CD14-positive monocyte (primary cell): ENCODE measurements at regions not wholly inside any gene's neighbourhood (a gene's known extent, or its start where the extent isn't known, plus 50 kb on each side); places are given as distances from the start of the nearest gene placed in this dataset.

Experiments used
- DNase-seq, 3 donors: peaks; one replicate each; pipeline ENCODE4 v3.0.0-alpha.2; 2011 to 2022
- H2AFZ ChIP-seq: 2 replicates; pipeline ENCODE4 v1.6.0; 2012; ENCODE audit warnings: mild to moderate bottlenecking, low read depth, low read length, inconsistent platforms; ENCODE audit not compliant: insufficient read depth, poor library complexity, severe bottlenecking
- H3K27ac ChIP-seq, 2 donors: 1 replicate in 1 of 2; 2 replicates in 1 of 2; pipeline ENCODE4 v1.5.1; 2012 to 2013; ENCODE audit warnings: low read length in 2 of 2, control low read depth in 1 of 2, inconsistent platforms in 1 of 2, low read depth in 1 of 2, mild to moderate bottlenecking in 1 of 2
- H3K27me3 ChIP-seq, 2 donors: one replicate each; pipeline versions ENCODE4 v1.6.0 to v1.6.1; 2011 to 2013; ENCODE audit warnings: low read length in 2 of 2; ENCODE audit not compliant: control insufficient read depth in 2 of 2, insufficient read depth in 2 of 2
- H3K36me3 ChIP-seq, 2 donors: replicated peaks in 1 of 2; 1 replicate in 1 of 2; 2 replicates in 1 of 2; pipeline versions ENCODE4 v1.5.1 to v1.6.1; 2012 to 2013; ENCODE audit warnings: low read length in 2 of 2, control low read depth in 1 of 2, inconsistent platforms in 1 of 2, mild to moderate bottlenecking in 1 of 2; ENCODE audit not compliant: insufficient read depth in 2 of 2, control insufficient read depth in 1 of 2
- H3K4me1 ChIP-seq, 2 donors: 1 replicate in 1 of 2; 2 replicates in 1 of 2; pipeline versions ENCODE4 v1.5.1 to v1.6.1; 2012 to 2013; ENCODE audit warnings: low read length in 2 of 2, control low read depth in 1 of 2, inconsistent platforms in 1 of 2, mild to moderate bottlenecking in 1 of 2, moderate library complexity in 1 of 2; ENCODE audit not compliant: insufficient read depth in 2 of 2, control insufficient read depth in 1 of 2
- H3K4me2 ChIP-seq: replicated peaks from 2 replicates; pipeline ENCODE3; 2012; ENCODE audit warnings: low read length, moderate library complexity, mild to moderate bottlenecking; ENCODE audit not compliant: poor library complexity, severe bottlenecking; ENCODE audit errors: extremely low read depth
- H3K4me3 ChIP-seq, 3 experiments: fragments of 200-600 bp in 1 of 3; sonication (generic) in 1 of 3; replicated peaks in 1 of 3; 1 replicate in 2 of 3; 2 replicates in 1 of 3; pipeline ENCODE4 v1.5.1; 2011 to 2013; ENCODE audit warnings: low read length in 3 of 3, mild to moderate bottlenecking in 3 of 3, control low read depth in 2 of 3, low read depth in 2 of 3, inconsistent platforms in 1 of 3, moderate library complexity in 1 of 3
- H3K79me2 ChIP-seq: 2 replicates; pipeline ENCODE4 v1.6.0; 2012; ENCODE audit warnings: mild to moderate bottlenecking, control low read depth, inconsistent platforms, low read length, moderate library complexity; ENCODE audit not compliant: insufficient read depth
- H3K9ac ChIP-seq: 2 replicates; pipeline ENCODE4 v1.6.0; 2017; ENCODE audit warnings: low read length, mild to moderate bottlenecking; ENCODE audit not compliant: insufficient read depth, poor library complexity, severe bottlenecking
- H3K9me3 ChIP-seq, 2 donors: replicated peaks in 1 of 2; 1 replicate in 1 of 2; 2 replicates in 1 of 2; pipeline versions ENCODE4 v1.5.1 to v1.6.1; 2012 to 2013; ENCODE audit warnings: low read length in 2 of 2, control low read depth in 1 of 2; ENCODE audit not compliant: control insufficient read depth in 1 of 2, insufficient read depth in 1 of 2
- H4K20me1 ChIP-seq: 2 replicates; pipeline ENCODE4 v1.6.0; 2012; ENCODE audit warnings: mild to moderate bottlenecking, low read length, control low read depth, moderate library complexity; ENCODE audit not compliant: insufficient read depth
- H3K27ac Mint-ChIP-seq, 7 donors: one replicate each; pipeline ENCODE4 v1.8.0; 2020; ENCODE audit warnings: mild to moderate bottlenecking in 7 of 7, mixed read lengths in 7 of 7, moderate library complexity in 6 of 7, inconsistent platforms in 2 of 7
- H3K27me3 Mint-ChIP-seq, 3 donors: one replicate each; pipeline ENCODE4 v1.8.0; 2021 to 2022; ENCODE audit warnings: low read depth in 3 of 3, mild to moderate bottlenecking in 3 of 3, mixed read lengths in 3 of 3, moderate library complexity in 3 of 3, inconsistent platforms in 1 of 3
- H3K36me3 Mint-ChIP-seq, 2 donors: one replicate each; pipeline ENCODE4 v1.8.0; 2020; ENCODE audit warnings: mixed read lengths in 2 of 2, inconsistent platforms in 1 of 2, mild to moderate bottlenecking in 1 of 2
- H3K4me1 Mint-ChIP-seq: one replicate; pipeline ENCODE4 v1.8.0; 2020; ENCODE audit warnings: mild to moderate bottlenecking, mixed read lengths
- H3K4me3 Mint-ChIP-seq, 2 donors: one replicate each; pipeline ENCODE4 v1.8.0; 2020; ENCODE audit warnings: mild to moderate bottlenecking in 2 of 2, mixed read lengths in 2 of 2, moderate library complexity in 1 of 2
- H3K9me3 Mint-ChIP-seq, 7 donors: one replicate each; pipeline ENCODE4 v1.8.0; 2020 to 2022; ENCODE audit warnings: mixed read lengths in 7 of 7, mild to moderate bottlenecking in 6 of 7, moderate library complexity in 6 of 7, inconsistent platforms in 2 of 7
- CTCF ChIP-seq: fragments of 200-600 bp; IDR thresholded peaks from one replicate; pipeline ENCODE4 v1.8.0; 2022; ENCODE audit warnings: antibody characterized with exemption, mild to moderate bottlenecking
- whole genome bisulfite sequencing: methylation state at CpG from one replicate; pipeline ENCODE4 v1.1.5; 2013; ENCODE audit warnings: missing lambda C conversion rate; ENCODE audit not compliant: insufficient coverage; 5-methylcytosine and 5-hydroxymethylcytosine counted together
- intact Hi-C, 2 donors: fragments of 100-400 bp; cut with micrococcal nuclease; formaldehyde crosslinking; loops; one replicate each; pipeline versions ENCODE4 v1.15.0 to v1.15.1; 2023

- Mint-ChIP-seq H3K4me3 (no peak overlapping the region), H3K27me3 (no peaks in the 10 kb centered on the region), H3K27ac (peak overlapping the region in 2 of 7 donors; percentile 13 to 80), H3K4me1 (peaks cover 10% of the 10 kb centered on the region), H3K9me3 (peaks cover 0 to 10% (median 5%) of the 10 kb centered on the region in 7 donors), H3K36me3 (no peaks in the 10 kb centered on the region)
- intact Hi-C loops = no loop called here
- no peaks in the 10 kb centered on the region for H4K20me1 ChIP-seq
- H3K4me1 ChIP-seq = no peaks in the 10 kb centered on the region
- DNase-seq = no peak
- H3K4me3 ChIP-seq = no peak overlapping the region
- no peaks in the 10 kb centered on the region for H3K79me2 ChIP-seq
- H3K27ac ChIP-seq = no peak overlapping the region
- H3K9ac ChIP-seq = no peak overlapping the region
- H3K36me3 ChIP-seq = no peaks in the 10 kb centered on the region
- peak overlapping the region; percentile 1 for H3K4me2 ChIP-seq
- H3K27me3 ChIP-seq = no peaks in the 10 kb centered on the region
- WGBS = no CpG with 5 or more reads among the region's 1 CpG
- no peak for TF ChIP-seq CTCF
- H3K9me3 ChIP-seq = peaks cover 0 to 3% of the 10 kb centered on the region in 2 donors
- H2AFZ ChIP-seq = no peak overlapping the region
These were observed 209.8 kb downstream of the GJA1 start for GRCh38 chr6:121645100-121645745.

GRCh38 chr6:121647905-121648304, 212.5 kb downstream of the GJA1 start:
- no peaks in the 10 kb centered on the region for H3K36me3 Mint-ChIP-seq
- Histone ChIP-seq H2AFZ (no peak overlapping the region), H3K4me2 (no peak overlapping the region), H3K4me3 (no peak overlapping the region), H3K79me2 (no peaks in the 10 kb centered on the region), H3K27ac (no peak overlapping the region), H3K9me3 (no peaks in the 10 kb centered on the region), H4K20me1 (no peaks in the 10 kb centered on the region), H3K36me3 (no peaks in the 10 kb centered on the region), H3K9ac (no peak overlapping the region), H3K4me1 (peaks cover 2 to 8% of the 10 kb centered on the region in 2 donors), H3K27me3 (no peaks in the 10 kb centered on the region)
- intact Hi-C loops = no loop called here
- no peak overlapping the region for H3K27ac Mint-ChIP-seq
- H3K27me3 Mint-ChIP-seq = no peaks in the 10 kb centered on the region
- DNase-seq = no peak
- TF ChIP-seq CTCF = no peak
- H3K4me3 Mint-ChIP-seq = no peak overlapping the region
- peaks cover 26% of the 10 kb centered on the region for H3K4me1 Mint-ChIP-seq
- peaks cover 0 to 10% (median 4%) of the 10 kb centered on the region in 7 donors for H3K9me3 Mint-ChIP-seq
